Hematopoietic multipotent progenitor cell treated with erythropoietin and hydrocortisone succinate and interleukin-3 and kit ligand, for 8 days (in vitro differentiated cells): ENCODE measurements at regions not wholly inside any gene's neighbourhood (a gene's known extent, or its start where the extent isn't known, plus 50 kb on each side); places are given as distances from the start of the nearest gene placed in this dataset.
"Not testable (repeated sequence)": the region's sequence is repeated elsewhere in the genome, so short reads cannot be mapped to it uniquely, and the experiment has no call there.

Experiments used
- DNase-seq: peaks from one replicate; pipeline ENCODE4 v3.0.0-alpha.2; 2015

DNA sequence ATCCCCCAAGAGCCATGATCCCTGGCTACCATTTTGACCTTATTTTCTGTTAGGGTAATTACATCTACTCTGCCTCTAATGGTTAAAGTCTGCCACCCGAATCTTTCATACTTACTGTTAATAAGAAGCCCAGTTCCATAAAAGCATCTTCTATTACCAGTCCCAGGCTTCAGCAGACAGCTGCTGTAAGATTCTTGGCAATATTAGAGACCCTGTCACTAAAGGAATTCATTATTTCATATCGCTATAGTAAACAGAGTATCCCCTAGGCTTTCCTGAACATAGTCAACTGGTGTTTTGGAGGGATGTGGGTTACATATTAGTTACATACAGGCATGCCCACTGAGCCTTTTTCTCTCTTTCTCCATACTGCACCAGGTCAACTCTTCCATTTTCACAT is 608.7 kb upstream of the SEMA6A start:
- DNase-seq: no peak

DNA sequence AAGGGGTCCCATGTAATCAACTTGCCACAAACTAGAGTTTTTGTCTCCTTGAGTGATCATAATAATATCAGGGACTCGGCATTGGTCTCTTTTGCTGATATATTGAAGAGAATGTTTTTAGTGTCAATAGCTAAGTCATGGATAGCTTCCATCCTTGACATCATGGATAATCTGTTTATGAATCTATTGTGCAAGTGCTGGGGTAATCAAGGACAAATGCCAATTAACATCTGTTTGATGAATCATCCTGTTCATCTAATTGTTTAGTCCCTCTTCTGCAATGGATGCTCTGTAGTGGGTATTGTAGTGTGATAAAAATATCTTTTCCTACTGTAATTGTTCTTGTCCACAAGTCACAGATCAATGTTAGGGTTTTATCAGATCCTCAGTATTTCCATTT is 607.5 kb upstream of the SEMA6A start:
- DNase-seq: no peak

DNA sequence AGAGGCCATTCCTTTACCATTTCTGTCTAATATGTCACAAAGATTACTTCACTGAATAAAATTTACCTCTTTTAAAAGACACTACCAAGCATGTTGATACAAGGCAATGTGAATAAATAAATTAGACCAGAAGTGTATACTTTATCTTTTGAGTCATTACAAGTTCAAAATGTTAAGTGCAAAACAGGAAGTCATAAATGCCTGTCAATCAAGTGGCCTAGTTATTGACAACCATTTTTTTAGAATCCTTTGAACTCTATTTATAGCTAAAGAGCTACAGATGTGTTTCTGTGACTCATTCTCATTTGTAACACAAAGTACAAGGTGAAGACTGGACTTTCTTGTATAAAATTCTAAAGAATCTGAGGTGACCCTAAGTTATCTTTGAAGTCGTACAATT is 602.7 kb upstream of the SEMA6A start:
- DNase-seq: no peak

DNA sequence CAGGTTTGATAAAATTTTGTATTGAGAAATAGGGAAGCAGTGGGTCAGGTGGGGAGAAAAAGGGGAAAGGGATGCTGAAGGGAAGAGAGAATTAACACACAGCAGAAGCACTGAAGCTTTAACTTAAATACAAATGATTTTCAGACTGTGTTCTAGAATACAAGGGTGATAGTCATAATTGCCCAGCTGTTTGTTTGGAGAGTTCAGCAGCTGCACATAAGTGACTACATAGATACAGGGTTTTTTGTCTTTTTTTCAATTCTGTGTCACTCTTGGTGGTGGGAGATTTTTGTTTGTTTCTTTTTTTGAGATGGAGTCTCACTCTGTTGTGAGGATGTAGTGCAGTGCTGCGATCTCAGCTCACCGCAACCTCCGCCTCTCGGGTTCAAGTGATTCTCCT is 590.4 kb upstream of the SEMA6A start:
- no peak for DNase-seq

DNA sequence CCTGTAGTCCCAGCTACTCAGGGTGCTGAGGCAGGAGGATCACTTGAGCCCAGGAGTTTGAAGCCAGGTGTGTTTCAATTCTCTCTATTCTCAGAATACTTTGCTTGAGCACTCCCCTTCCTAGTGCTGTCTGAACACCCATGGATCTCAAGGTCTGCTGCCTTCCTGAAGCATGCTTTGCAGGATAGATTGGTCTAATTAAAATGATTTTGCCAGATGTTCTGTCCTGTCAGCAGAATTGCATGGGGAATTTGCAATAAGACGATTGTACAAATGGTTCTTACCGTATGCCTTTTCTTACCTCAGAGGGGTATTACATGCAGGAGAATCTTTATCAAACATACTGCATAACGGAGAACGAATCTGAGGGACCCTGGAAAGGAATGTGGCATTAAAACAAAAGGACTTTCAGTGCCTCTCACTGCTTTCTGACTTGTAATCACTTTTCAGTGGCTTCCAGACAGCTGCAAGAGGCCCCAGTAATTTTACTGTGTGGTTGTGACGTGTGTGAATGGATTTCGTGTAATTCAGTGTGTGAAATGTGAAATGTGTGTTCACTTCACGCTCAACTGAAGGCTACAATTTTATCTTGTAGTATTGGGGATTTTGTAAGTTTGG is 587.2 kb upstream of the SEMA6A start:
- no peak for DNase-seq

DNA sequence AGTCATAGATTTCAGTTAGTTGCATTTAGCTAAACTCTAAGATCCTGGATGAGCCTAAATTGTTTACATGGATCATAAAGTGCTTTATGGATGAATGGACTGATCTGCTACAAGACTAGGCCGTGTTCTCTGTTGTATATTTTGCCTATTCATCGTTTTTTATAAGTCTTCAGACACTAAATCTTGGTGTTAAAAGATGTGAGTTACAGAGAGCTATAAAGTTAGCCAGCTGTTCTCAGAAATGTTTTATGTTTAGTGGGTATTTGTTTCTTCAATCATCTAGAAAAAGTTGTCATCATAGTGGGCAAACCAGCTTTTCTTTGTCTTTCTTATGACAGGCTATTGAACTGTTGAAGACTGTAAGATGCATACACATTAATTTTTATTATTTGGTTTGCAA is 585.8 kb upstream of the SEMA6A start:
- DNase-seq: no peak

DNA sequence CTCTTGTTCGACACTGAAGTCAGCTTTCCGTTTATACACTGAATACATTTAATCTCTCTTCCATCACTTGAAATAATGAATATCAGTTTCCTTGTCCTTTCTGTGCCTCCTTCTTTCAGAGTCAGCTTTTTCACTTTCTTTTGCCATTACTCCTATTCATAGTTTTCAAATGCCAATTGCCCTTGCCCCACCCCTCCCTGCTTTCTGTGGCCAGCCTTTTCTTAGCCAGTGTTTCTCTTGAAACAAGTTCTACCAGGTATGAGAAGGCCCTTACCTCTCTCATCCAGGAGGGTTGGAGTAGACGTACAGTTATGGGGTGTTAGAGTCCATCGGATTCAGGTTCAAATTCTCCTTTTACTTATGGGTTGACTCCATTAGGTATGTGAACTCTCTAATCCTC is 574.7 kb upstream of the SEMA6A start:
- no peak for DNase-seq

DNA sequence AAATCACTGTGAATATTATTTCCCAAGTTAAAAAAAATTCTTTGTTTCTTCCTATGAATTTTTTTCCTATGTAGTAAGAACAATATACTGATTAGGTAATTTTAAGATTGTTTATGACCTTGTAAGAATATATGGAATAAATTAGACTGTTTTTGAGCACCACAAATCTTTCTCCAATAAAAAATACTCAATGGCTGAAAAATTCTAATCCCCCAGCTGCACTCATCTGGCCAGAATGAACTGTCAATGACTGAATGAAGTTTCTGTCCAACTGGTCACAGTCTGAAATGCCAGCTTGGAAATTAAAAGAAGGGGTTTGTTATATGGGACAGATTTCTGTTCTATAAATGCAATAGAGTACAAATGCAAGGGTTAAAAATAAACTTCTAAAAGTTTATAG is 569.5 kb upstream of the SEMA6A start:
- DNase-seq: no peak

DNA sequence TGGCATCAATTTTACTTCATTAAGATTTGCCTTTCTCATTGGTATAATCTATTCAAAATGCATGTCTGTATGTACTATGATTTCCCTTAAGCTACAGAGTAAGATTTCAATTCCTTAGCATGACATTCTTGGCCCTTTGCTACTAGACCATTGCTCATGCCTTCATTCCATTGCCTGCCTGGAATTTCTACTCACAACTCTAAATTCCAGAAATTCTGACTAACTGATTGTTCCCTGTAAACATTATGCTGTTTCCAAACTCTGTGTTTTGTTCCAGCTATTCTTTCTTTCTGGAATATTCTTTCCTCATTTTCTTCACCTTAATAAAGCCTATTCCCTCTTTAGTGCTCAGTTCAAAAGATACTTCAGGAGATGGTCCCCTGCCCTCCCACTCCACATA is 568.8 kb upstream of the SEMA6A start:
- DNase-seq: no peak

DNA sequence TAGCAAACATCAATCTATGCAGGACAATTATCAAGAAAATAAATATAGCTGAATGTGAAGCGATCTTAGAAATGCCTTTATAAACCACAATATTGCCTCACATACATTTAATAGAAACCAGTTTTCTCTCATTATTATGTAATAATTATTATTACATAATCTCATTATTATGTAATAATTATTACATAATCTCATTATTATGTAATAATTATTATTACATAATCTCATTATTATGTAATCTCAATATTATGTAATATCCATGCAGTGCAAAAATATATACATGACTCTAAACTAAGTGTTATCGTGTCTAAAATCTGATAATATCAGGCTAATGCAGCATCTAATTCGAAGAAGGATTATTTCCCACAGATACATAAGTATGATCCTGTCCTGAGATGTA is 563.9 kb upstream of the SEMA6A start:
- DNase-seq: no peak

DNA sequence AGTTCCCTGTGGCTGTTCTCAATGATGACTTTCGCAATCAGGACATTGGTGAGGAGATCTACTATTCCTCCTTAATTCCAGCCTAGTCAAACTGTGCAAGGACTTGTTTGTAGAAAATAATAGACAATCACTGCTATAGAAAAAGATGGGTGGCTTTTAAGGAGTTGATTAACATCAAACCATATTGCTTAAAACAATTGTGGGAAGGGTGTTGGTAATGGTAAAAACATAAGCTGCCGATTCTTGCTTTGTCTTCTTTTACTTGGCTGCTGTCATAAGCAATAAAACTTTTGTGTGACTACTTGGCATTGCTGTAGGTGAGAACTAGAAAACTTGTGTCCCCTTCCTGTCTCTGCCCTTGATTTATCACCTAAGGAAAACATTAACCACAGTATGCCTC is 561.2 kb upstream of the SEMA6A start:
- no peak for DNase-seq

DNA sequence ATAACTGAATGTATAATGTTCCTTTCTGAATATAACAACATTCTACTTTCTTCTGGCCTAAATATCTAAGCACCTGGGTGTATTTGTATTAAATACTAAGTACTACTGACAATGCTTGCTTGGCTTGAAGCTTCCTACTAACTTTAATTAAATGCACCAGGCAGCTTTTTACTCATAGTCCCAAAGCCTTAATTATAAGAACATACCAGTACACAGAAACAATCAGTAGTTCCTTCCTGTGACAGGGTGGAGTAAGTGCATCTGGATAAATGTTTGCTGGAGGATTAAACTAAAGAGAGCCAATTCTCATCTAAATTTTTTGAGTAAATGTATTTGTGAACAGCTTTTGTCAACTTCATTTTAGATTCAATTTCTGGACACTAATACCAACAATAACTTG is 558.6 kb upstream of the SEMA6A start:
- no peak for DNase-seq

DNA sequence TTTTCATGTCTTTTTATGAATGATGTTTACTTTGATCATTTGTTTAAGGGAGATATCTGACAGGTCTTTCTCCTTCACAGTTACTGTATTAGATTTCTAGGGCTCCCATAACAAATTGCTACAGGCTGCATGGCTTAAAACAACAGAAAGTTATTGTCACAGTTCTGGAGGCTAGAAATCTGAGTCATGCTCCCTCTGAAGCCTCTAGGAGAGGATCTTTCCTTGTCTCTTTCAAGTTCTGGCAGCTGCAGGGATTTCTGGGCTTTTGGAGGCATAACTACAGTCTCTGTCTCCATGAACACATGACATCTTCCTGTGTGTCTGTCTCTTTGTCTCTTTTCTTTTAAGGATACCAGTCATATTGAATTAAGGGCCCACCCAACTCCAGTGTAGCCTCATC is 557.3 kb upstream of the SEMA6A start:
- no peak for DNase-seq

DNA sequence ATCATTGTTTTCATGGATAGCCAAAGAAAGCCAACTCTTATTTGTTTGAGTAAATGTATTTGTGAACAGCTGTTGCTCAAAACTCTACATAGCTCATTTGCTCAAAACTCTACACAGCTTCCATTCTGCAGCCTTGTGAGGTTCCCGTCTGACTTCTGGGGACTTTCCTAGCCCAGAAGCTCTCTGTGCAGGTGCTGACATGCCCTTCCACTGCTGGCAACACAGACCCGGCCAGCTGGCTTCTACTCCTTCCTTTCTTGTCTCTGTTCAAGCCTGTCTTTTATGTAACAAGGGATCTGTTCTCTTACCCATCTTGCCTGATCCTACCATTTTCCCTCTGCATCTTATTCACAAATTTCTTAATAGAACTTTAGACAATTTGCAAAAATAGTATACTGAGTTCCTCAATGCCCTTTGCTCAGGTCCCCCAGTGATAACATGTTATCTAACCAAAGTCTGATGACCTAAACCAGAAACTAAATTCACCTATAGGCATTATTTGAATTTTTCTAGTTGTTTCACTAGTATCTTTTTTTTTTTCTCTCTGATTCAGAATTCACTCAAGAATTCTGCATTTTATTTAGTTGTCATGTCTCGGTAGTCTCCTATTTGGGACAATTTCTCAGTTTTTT is 556.5 kb upstream of the SEMA6A start:
- no peak for DNase-seq

DNA sequence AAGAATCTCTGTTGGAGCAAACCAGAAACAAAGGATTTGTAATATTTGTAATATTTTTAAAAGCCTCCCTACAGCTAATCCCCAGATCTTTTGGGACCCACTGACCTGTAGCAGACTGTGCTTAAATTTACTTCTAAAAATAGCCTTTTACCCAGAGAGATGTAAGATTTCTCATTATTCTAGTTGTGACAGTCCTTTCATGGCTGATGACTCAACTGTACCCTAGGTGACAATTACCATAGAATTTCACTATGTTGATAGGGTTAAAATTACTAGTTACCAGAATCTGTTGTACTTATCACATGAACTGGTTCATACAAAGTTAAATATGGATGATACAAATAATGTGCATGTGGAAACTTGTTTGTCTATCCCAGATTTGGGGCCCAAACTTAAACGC is 543.9 kb upstream of the SEMA6A start:
- no peak for DNase-seq

DNA sequence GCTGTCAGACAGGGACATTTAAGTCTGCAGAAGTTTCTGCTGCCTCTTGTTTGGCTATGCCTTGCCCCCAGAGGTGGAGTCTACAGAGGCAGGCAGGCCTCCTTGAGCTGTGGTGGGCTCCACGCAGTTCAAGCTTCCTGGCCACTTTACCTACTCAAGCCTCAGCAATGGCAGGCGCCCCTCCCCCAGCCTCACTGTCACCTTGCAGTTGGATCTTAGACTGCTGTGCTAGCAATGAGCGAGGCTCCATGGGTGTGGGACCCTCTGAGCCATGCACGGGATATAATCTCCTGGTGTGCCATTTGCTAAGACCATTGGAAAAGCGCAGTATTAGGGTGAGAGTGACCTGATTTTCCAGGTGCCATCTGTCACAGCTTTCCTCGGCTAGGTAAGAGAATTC is 542.7 kb upstream of the SEMA6A start:
- DNase-seq: not testable (repeated sequence)

DNA sequence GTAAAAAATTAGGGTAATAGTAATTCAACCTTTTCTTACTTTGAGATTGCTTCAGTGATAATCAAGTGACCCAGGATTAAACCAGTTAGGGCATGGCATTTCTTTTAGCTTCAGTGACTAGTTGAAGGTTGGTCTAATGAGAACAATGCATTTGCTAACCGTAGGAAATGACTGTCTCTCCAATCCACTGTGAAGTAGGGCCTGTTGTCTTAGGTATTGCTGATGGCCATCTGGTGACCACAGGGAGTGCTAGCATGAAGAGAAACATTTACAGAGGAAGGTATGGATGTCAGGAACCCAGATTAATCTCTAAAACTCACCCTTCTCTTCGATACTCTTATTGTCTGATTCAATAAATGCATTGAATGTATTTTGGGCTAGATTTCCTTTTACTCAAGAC is 535.9 kb upstream of the SEMA6A start:
- no peak for DNase-seq

DNA sequence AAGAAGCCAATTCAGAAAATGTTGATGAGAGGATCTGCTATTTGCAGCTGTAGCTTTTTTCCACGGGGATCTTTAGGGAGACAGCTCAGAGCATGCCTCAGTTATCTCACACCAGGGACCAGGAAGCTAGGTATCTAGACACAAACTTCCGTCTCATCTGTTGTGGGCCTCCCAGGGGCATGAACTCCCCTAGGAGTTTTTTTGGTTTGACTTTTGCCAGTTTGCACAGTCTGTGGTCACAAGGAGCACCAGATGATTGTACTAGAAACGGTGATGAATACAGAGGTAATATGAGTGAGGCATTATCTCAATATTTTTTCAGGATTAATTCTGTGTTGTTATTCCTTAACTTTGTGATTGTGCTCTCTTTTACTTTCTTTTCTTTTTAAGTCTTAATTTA is 533.2 kb upstream of the SEMA6A start:
- DNase-seq: no peak

DNA sequence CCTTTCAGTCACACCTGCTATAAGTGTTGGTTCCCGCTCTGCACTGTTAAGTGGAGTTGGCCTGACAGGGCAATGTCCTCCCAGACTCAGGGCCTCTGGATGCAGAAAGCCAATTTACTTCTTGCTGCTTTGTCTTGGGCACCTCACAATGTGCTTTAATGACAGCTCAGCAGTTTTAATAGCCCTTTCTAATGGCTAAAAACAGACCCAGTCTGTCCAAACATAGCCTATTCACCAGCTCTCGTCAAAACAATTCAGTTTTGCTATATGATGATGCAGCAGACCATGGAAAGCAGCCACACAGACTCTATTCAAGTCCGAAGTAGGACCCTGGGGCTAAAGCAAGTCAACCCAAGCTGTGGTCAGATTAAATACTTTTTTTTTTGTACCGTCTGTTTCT is 529.1 kb upstream of the SEMA6A start:
- DNase-seq: no peak

DNA sequence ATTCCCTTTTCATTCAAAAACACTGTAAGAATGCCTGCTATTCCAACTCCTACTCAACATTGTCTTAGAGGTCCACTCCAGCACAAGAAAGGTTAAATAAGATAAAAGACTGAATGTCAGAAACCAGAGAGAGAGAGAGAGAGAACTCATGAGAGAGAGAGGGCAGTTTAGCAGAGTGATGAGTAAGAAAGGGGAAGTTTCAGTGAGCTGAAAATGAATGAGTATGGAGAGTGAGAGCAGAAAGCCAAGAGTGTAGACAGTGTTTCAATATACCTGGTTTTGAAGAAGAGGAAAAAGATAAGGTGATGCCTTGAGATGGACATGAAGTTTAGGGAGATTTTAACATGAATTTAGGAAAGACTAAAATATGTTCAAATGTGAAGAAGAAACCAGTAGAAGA is 528.0 kb upstream of the SEMA6A start:
- DNase-seq: no peak

DNA sequence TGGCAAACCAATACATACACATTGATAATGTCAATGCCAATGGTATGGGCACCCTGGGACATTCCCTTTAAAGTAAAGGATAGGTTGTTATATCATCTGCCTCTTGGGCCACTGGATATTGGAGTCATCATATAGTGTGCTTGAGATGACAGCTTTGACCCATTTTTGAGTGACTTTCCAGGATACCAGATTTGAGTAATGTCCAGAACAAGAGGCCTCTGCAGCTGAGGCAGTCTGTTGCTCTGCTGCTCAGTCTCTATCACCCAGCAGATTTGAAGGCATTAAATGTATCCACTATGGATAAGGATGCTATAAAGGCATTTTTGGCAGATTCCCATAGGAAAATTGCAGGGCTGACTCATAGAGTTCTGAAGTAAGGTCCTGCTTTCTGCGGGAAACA is 525.6 kb upstream of the SEMA6A start:
- no peak for DNase-seq

DNA sequence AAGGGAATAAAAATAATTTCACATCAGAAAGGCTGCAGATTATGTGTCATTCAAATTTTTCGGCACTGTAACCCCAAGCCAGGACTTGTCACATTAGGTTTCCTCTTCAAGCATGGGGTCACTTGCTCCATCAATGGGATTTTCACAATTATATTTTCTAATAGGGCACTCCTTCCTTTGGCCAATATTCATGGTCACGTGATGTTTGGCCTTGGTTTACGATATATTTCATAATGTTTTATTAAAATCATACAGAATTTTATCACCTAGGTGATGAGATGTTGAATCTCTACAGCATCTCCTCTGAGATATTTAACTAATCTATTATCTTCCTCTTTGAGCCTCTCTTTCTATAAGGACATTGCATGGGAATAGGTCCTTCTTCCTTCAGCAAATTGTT is 523.5 kb upstream of the SEMA6A start:
- no peak for DNase-seq

DNA sequence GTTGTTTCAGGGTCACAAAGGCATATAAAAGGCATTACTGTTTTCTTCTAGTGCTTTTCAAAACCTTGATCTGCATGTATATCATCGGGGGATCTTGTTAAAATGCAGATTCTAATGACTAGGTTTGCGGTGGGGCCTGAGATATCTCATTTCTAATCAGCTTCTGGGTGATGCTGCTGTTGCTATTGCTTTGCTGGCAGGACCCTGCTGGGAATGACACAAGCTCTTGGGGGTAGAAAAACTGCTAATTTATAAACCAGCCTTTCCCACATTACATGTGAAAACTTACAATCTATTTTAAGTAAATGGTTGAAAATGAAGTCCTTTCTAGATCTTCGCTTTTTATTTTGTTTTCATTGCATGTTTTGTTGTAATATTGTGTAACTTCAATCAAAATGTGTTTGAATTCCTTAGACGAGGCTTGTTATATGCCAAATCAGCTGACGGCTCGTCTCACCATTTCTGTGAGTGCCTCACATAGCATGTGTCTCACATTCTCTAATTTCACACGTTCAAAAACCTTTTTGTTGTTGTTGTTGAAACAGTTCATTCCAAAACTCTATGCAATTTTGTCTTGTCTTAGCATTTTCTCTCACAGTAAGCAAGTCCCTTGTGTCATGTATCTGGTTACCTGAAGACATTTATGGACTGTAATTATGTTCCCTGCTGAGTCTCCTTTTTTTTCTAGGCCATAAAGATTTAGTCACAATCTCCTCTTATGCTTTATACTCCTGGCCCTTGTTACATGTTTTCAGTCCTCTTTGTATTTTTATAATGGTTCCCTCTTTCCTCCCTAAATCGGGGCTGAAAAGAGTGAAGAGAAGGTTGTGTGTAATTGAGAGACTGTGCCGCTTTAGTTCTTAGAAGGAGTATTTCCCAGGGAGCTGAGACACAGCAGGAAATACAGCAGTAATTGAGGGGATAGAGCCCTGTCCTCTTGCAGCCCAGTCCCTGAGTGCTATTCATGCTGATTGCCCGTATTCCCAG is 521.0 kb upstream of the SEMA6A start:
- no peak for DNase-seq

DNA sequence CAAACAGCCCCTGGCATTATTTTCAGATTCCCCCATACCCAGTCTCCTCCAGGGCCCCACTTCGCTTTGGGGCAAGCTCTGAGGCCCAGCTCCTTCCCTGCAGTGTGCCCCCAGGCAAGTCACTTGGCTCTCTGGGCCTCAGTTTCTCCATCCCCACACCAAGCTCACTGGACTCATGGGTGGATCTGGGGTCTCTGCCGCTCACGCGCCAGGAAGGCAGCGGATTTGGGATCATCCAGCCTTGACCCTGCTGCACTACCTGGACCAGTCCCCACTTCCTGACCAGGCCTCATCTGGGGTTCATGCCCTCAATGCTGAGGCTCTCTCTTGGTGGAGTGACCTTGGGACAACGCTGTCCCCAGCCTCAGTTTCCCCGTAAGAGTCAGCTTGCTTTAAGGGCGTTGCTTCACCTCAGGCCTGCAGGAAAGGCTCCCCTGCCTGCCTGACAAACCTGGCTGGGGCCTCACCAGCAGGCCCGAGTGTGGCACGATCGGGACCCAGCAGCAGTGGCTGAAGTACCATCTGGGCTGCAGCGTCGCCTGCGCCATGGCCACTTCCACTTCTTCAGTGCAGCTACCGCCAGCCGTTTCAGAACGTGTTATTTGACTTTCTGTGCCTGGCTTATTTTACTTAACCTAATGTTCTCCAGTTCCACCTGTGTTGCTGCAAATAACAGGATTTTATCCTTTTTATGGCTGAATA is 519.6 kb upstream of the SEMA6A start:
- no peak for DNase-seq
